ENCODE measurements at regions not wholly inside any gene's neighbourhood (a gene's known extent, or its start where the extent isn't known, plus 50 kb on each side); places are given as distances from the start of the nearest gene placed in this dataset.

DNA sequence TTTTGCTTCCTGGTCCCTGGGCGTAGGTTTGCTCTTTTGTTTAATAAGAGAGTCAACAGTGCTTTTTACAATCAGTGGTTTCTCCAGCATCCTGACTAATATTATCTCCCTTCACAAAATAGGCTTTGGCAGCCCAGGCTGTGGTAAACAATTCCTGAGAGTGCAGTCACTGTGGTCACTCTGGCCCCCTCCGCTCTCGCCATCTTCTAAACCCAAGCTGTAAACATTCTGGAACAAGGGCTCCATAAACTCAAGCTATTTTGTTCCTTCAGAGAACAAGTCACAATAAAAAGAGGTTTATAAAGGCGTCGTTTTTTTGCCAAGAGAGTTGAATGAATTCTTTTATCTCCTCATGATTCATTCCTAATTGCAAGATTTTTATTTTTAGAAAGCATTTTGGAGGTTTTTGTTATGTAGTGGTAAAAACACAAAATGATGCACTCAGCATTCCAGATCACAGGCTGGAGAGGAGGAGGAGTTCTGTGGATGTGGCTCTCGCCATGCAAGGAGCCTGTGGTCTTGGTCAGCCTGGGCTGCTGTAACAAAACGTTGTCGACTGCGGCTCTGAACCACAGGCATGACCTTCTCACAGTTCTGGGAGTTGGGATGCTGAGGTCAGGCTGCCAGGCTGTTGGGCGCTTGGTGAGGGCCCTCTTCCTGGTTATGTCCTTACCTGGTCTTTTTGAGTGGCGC, 486.4 kb upstream of the FAT1 start:
- H3K36me3 ChIP-seq (replicated peaks in 1 of 2): no peaks in the 10 kb centered on the region
- TF ChIP-seq POLR2A (IDR thresholded peaks at IDR 0.05): no peak
- TF ChIP-seq, protein P1, sequence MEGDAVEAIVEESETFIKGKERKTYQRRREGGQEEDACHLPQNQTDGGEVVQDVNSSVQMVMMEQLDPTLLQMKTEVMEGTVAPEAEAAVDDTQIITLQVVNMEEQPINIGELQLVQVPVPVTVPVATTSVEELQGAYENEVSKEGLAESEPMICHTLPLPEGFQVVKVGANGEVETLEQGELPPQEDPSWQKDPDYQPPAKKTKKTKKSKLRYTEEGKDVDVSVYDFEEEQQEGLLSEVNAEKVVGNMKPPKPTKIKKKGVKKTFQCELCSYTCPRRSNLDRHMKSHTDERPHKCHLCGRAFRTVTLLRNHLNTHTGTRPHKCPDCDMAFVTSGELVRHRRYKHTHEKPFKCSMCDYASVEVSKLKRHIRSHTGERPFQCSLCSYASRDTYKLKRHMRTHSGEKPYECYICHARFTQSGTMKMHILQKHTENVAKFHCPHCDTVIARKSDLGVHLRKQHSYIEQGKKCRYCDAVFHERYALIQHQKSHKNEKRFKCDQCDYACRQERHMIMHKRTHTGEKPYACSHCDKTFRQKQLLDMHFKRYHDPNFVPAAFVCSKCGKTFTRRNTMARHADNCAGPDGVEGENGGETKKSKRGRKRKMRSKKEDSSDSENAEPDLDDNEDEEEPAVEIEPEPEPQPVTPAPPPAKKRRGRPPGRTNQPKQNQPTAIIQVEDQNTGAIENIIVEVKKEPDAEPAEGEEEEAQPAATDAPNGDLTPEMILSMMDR (IDR thresholded peaks at IDR 0.05): no peak
- DNase-seq: no peak
- no peaks in the 10 kb centered on the region for H3K9me3 ChIP-seq (replicated peaks in 1 of 3)
- WGBS, 4 donors: 72 to 82% (median 75%) methylated on average over 9 to 11 of the region's 11 CpGs
- no peak overlapping the region for H3K27ac ChIP-seq
- intact Hi-C loops (cut with DNase I): no loop called here
- H3K4me3 ChIP-seq: no peak overlapping the region
- H3K27me3 ChIP-seq: no peaks in the 10 kb centered on the region
- no peaks in the 10 kb centered on the region for H3K4me1 ChIP-seq (replicated peaks in 1 of 2)

DNA sequence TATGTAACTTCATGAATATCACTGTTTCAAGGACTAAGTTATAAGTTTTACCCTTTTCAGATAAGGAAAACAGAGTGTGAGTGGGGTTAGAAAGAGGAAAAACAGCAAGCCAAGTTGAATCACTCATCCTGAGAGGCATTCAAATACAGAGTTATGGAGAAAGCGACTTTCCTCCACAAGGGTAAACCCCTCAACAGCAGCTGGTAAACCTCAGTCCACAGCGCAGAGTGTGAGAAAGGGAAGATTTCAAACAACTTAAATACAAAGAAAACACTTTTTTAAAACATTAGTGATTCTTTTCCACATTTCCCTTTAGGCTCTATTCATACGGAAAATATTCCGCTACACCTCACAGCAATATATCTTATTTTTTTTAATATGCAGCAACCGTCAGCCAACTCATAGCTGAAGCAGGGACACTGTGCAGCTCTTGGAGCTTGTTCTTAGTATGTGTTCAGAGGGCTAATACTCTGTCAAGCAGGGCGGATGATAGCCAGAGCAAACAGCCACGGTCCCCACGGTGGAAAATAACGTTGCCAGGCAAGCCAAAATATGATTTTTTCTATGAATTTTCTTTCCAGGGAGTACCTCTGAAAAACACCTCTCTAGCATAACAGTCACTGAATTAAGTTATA, 488.9 kb upstream of the FAT1 start:
- no peaks in the 10 kb centered on the region for H3K27me3 ChIP-seq
- DNase-seq: no peak
- no peak overlapping the region for H3K4me3 ChIP-seq
- H3K9me3 ChIP-seq (replicated peaks in 1 of 3): no peaks in the 10 kb centered on the region
- no peak for TF ChIP-seq POLR2A (IDR thresholded peaks at IDR 0.05)
- TF ChIP-seq, protein P1 (IDR thresholded peaks at IDR 0.05): no peak
- H3K36me3 ChIP-seq (replicated peaks in 1 of 2): no peaks in the 10 kb centered on the region
- H3K4me1 ChIP-seq (replicated peaks in 1 of 2): no peaks in the 10 kb centered on the region
- 72 to 81% (median 79%) methylated on average over 9 of the region's 9 CpGs for WGBS, 4 donors
- no peak overlapping the region for H3K27ac ChIP-seq
- intact Hi-C loops (cut with DNase I): no loop called here

DNA sequence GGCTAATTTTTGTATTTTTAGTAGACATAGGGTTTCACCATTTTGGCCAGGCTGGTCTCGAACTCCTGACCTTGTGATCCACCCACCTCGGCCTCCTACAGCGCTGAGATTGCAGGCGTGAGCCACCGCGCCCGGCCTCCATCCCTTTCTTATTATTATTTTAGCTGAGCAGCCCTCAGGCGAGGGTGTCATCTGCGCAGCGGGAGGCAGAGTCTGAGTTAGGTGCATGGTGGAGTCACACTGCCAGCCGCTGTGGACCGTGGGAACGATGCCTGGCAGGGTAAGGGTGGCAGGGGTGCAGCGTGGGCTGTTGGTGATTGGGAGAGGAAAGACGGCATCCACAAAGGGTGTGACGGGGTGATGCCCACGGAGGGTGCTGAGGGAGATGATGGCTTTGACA, 491.8 kb upstream of the FAT1 start:
- TF ChIP-seq, protein P1 (IDR thresholded peaks at IDR 0.05): no peak
- TF ChIP-seq POLR2A (IDR thresholded peaks at IDR 0.05): no peak
- no peaks in the 10 kb centered on the region for H3K9me3 ChIP-seq (replicated peaks in 1 of 3)
- H3K4me1 ChIP-seq (replicated peaks in 1 of 2): no peaks in the 10 kb centered on the region
- 90 to 94% (median 92%) methylated on average over 17 of the region's 17 CpGs for WGBS, 4 donors
- no peak for DNase-seq
- no peaks in the 10 kb centered on the region for H3K27me3 ChIP-seq
- no peak overlapping the region for H3K27ac ChIP-seq
- H3K4me3 ChIP-seq: no peak overlapping the region
- intact Hi-C loops (cut with DNase I): no loop called here
- no peaks in the 10 kb centered on the region for H3K36me3 ChIP-seq (replicated peaks in 1 of 2)

DNA sequence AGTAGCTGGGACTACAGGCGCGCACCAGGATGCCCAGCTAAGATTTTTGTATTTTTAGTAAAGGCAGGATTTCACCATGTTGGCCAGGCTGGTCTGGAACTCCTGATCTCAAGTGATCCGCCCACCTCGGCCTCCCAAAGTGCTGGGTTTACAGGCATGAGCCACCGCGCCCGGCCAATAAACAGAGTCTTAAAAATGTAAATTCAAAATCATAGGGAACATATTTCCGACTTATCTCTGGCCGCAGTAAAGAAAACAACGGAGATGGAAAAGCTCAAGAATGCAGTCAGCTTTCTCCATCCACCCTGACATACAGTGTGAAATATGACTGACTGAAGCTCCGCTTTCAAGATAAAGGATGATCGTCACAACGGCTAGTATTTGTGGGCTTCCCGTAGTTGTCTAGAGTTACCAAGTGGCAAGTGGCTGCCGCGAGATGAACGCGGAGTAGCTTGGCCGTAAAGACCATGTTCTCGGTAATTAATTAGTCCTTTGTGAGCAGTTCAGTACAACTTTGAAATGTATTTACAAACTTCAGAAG, 495.1 kb upstream of the FAT1 start:
- intact Hi-C loops (cut with DNase I): no loop called here
- Histone ChIP-seq H3K4me3 (no peak overlapping the region), H3K36me3 (replicated peaks in 1 of 2) (no peaks in the 10 kb centered on the region), H3K4me1 (replicated peaks in 1 of 2) (no peaks in the 10 kb centered on the region), H3K9me3 (replicated peaks in 1 of 3) (no peaks in the 10 kb centered on the region), H3K27me3 (no peaks in the 10 kb centered on the region), H3K27ac (no peak overlapping the region)
- WGBS, 4 donors: 58 to 70% (median 66%) methylated on average over 20 of the region's 20 CpGs
- TF ChIP-seq, protein P1 (IDR thresholded peaks at IDR 0.05): no peak
- TF ChIP-seq POLR2A (IDR thresholded peaks at IDR 0.05): no peak
- no peak for DNase-seq
